Glomerular endothelial cell (primary cell): ENCODE measurements at regions not wholly inside any gene's neighbourhood (a gene's known extent, or its start where the extent isn't known, plus 50 kb on each side); places are given as distances from the start of the nearest gene placed in this dataset.

ENCODE experiments used
- DNase-seq: peaks from one replicate; pipeline ENCODE4 v3.0.0-alpha.2; 2011; ENCODE audit warnings: low read depth, low spot score; ENCODE audit errors: extremely low read depth

DNA sequence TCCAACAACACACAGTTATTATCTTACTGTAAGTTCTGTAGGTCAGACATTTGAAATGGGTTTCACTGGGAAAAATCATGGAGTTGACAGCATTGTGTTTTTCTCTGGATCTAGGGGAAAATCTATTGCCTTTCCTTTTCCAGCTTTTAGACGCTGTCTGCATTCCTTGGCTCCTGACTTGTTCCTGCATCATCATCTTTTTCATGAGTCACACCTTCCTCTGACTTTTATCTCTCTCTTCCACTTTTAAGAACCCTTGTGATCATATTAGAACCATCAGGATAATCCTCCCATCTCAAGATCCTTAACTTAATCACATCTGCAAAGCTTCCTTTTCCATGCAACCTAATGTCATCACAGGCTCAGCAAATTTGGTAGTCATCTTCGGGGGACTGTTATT, 1454.8 kb downstream of the RPA4 start:
- DNase-seq = no peak

DNA sequence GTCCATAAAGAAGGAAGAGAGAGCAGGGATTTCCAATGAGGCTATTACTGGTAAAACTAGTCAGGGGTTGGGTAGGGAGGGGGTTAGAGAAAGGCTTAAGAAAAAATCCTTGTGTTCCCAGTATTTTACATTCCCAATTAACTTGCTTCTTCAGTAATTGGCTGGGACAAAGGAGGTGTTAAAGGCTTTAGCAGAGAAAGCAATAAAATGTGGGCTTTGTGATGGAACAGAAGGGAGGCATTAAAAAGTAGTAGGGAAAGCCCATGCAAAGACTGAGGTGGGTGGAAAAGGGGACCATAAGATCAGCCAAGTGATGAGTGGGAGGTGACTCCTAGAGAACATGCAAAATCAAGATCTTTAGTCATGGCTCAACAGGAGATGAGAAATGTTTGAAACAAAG, 1467.2 kb downstream of the RPA4 start:
- DNase-seq = no peak

DNA sequence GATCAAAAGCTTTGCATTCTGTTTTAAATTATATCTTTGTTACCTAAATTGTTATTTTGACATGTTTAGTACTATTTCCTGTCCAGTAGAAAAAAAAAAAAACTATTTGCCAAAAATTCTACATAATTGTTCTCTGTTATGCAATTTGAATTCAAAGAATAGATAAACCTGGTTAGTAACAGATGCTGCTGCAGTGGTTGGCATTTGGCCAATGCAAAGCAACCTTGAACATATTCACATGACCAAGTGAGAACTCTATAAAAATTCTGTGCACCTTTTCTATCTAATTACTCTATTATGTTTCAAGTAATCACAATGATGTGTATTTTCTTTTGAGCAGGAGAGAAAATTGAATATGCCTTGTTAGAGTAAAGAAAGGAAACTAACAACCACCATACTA, 1473.4 kb downstream of the RPA4 start:
- no peak for DNase-seq

DNA sequence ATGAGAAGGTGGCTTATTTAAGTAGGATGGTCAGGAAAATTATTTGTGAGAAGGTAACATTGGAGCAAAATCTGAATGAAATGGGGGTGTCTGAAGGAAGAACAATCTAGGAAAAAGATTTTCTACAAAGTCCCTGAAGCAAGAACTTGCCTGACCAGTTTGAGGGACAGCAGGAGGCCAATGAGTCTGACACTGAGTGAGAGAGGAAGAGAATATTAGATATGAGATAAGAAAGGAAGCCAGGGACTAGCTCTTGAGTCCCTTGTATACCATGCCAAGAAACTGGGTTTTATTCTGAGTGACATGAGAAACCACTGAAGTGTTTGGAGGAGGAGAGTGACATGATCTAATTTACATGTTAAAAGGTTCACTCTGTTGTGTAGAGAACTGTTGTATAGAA, 1478.9 kb downstream of the RPA4 start:
- no peak for DNase-seq

DNA sequence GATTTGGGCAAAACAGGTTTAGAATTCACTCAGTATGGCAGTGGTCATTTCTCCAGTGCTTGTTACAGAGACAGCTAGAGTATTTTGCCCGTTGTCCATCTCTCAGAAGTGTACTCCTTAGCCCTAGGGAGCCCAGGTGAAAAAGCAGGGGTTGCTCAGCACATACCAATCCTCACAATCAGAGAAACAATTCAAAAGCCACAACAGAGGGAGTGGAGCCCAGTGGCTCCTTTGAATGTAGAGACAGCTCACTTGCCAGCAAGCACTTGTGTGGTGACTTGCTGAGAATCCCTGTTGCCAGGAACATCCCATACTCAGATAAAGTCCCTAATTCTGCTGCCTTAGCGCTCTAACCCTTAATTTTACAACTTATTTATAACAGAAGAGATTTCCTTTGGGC, 1488.3 kb downstream of the RPA4 start:
- no peak for DNase-seq

DNA sequence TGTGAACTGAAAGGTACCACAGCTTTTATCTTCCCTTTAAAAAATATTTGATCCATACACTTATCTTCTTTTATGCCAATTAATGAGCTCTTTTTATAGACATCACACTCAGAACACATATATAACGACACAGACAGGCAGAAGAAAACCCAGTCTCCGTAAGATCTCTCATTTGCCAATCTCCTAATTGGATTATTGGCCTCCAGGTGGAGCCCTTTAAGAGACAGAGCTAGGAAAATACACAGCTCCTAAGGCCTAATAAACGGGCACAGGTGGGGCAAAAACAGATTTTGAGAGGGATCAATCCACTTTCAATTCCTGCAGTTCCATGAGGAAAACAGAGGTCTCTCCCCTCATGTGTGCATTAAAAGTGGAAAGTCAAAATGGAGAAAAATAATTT, 1495.4 kb downstream of the RPA4 start:
- no peak for DNase-seq

DNA sequence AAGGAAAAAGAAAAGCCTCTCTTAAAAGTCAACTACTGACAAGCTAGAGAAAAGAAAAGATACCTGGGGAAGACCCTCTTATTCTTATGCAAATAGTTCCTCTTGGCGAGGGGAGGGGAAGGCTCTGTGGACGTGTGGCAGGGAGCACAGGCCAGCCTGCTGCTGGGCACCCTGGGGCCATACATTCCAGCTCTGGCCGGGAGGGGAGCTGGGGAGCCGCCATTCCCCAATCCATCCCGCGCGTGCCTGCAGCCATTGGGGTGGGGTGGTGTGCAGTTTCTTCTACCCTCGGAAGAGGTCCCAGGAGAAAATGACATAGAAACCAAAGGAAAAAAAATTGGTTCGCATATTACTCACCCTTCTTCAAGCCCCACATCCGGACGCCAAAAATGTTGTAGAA, 1496.4 kb downstream of the RPA4 start:
- DNase-seq = no peak

DNA sequence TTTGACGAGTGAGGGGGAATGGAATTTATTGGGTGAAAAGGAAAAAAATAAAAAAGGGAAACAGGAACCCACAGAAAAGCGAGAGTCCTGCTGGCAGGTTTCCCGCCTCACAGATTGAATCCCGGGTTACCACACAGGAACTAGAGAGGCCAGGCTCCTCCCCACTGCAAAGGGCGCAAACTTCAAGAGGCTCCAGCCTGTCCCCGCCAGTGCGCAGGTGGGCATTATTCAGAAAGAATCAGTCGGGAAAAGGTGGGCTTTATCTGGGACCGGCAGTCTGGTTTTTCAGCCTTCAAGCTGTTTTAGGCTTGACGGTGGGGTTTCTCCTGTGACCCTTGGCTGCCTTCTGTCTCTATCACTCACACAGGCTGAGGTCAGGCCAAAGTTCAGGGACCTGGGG, 1496.8 kb downstream of the RPA4 start:
- DNase-seq = no peak

DNA sequence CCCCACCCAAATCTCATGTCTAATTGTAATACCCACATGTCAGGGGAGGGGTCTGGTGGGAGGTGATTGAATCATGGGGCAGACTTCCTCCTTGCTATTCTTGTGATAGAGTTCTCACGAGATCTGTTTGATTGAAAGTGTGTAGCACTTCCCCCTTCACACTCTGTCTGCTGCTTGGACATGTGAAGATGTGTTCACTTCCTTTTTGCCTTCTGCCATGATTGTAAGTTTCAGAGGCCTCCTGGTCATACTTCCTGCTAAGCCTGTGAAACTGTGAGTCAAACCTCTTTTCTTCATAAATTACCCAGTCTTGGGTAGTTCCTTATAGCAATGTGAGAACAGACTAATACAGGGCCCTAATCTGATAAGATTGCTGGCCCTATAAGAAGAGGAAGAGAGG, 1514.8 kb downstream of the RPA4 start:
- no peak for DNase-seq

DNA sequence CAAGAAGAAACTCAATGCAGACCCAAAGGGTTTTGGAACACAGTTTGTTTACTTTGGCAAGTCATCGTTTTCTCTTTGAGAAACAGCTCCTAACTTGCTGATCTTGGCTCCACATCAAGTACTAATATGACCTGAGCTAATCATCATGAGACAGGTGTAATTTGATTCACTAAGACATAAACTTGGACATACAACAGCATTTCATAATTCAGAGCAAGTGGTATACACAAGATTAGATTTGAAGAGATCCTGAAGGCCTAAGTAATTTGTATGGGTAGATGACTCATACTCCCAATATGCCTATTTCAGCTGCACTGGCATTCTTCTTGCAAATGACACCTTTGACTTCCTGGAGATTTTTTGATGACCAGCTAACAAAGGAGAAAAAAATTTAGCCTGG, 1521.7 kb downstream of the RPA4 start:
- no peak for DNase-seq

DNA sequence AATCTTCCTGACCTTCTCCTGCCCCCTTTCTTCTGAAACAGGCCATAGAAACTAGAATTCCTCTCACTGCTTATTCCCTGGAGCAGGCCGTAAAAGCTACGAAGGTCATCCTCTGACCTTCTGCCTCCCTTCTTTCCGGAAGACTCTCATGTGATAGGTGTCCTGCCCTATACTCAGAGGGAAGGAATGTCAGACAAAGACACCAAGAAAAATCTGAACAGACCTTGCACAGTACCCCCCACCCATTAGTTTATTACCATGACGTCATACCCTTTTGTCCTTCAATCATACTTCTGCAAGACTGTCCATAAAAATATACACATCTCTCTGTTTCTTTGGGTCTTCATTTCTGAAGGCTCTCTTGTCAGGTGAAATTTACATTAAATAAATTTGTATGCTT, 1523.9 kb downstream of the RPA4 start:
- no peak for DNase-seq

DNA sequence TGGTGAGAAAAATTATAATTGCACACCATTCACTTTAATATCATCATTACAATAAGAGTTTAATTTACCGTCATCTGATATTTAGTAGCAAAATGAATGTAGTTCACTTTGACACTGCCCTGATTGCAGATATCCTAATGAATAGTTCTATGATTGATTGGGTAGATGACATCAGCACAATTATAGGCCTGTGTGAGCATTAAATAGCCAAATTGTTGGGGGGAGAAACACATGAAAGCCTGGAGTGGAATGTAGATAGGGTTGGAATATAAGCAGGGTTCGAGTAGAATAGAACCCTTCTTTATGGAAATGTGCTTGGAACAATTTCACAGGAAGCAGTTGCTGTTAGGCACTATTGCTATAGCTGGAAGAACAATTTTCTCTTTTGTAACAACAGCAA, 1526.2 kb downstream of the RPA4 start:
- no peak for DNase-seq

DNA sequence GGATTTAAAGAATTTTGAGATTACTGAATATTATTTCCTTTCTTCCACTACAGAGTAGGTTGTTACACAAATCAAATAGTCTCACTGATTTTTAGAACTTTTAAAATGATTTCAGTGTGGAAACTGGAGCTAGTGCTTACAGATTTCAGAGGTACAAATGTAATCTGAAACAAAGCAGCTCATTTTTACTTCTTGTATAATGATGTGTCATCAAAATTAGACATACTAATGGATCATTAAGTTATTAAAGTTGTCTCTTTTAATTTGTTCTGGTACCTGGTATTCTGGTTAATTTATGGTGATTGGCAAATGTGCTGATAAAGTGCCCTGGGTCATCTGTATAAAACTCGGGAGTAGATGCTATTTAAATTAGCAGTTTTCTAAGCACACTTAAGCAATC, 1528.3 kb downstream of the RPA4 start:
- no peak for DNase-seq

DNA sequence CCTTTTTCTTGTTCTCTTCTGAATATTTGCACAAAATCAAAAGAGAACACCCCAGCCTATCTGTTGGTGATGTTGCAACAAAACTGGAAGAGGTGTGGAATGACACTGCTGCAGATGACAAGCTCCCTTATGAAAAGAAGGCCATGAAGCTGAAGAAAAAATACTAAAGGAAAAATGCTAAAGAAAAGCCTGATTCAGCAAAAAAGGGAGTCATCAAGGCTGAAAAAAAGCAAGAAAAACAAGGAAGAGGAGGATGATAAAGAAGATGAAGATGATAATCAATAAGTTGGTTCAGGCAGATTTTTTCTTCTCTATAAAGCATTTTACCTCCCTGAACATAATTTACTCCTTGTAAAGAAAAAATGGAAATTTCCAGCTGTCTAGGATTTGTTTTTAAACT, 1538.8 kb downstream of the RPA4 start:
- no peak for DNase-seq

DNA sequence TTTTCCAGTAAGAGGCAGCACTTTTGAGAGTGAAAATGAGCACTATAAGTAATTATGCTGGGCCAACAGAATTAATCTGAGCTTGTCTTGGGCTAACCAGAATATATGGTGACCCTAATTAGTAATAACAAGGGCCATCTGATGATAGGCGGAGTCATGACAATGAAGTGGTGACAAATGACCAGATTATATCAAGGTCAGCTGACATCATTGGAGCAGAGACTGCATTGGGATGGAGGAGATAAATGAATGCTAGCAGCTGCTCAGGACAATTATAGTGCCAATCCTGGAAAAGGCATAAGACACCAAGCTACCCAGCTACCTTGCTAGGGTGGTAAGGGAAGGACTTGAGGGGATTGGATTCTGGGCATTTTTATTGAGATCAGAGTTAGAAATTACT, 1548.7 kb downstream of the RPA4 start:
- no peak for DNase-seq

DNA sequence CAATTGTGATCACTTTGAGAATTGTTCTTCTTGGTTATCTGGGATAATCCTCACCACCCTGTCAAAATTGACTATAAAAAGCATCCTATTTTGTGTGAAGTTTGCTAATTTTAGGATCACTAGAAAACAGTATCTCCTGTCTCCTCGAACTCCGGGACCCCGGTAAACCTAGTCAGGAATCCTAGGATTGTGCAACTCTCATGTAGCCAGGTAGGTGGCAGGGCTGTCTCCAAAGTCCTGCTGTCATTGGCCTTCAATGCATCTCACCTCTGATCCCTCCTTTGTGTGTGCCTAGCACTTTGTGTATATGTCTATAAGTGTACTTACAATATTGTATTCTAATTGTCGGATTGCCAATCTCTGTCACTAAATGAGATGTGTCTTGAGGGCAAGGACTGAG, 1564.8 kb downstream of the RPA4 start:
- no peak for DNase-seq

DNA sequence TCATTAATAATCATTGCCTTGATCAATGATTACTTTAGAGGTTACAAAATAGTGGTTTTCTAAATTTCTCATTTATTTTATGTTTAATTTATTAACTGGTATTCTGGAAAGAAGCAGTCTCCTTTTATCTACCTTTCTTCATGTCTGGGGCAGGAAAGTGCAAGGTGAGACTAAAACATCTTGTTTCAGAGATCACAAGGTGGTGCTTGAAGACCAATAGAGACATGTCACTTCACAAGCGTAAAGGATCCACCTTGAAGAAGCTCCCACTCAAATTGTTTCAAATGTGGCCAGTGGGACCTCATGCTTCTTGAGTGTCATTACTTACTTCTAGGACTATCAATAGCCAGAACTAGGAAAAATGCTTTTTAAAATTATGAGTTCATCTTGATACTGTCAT, 1568.7 kb downstream of the RPA4 start:
- no peak for DNase-seq

DNA sequence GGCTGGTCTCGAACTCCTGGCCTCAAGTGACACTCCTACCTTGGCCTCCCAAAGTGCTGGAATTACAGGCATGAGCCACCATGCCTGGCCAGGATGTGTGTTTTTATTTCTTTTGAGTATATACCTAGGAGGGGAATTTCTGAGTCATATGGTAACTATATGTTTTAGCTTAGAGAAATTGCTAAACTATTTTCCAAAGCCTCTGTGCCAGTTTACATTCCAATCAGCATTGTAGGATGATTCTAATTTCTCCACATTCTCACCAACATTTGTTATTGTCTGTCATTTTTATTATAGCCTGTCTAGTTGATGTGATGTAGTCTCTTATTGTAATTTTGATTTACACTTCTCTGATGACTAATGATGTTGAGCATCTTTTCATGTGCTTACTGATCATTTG, 1576.0 kb downstream of the RPA4 start:
- no peak for DNase-seq

DNA sequence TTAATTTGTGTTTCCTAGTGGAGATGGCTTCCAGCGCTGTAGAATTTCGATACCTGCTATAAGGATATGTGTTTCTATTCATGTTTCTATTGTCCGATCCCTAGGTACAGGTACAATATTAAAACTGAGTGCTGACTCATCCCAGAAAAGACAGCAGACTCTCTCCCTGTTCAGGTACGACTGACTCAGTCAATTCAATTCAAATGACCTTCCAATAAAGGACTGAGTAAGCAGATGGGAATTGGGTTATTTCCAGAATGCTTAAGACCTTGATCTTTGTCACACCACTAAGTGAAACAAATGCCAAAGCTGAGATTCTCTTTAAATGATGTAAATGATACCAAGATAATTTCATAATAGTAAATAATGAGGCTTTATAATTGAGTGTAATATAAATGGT, 1596.9 kb downstream of the RPA4 start:
- no peak for DNase-seq

DNA sequence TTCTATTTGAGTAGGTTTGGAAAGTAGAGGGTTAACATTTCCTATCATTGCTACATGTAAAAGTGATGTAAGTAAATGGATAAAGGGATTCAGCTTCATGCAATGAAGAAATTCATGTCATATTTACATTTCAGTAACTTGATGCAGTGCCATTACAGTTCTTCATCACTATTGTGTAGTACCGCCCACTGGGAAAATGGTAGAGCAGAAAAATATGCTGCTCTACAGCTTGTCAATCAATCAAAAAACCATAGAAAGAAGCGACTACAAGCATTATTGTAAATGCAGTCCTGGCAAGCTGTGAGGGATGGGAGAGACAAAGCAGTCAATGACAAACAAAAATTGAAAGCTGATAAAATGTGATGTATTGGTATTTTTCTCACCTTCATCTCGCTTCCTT, 1597.9 kb downstream of the RPA4 start:
- no peak for DNase-seq

DNA sequence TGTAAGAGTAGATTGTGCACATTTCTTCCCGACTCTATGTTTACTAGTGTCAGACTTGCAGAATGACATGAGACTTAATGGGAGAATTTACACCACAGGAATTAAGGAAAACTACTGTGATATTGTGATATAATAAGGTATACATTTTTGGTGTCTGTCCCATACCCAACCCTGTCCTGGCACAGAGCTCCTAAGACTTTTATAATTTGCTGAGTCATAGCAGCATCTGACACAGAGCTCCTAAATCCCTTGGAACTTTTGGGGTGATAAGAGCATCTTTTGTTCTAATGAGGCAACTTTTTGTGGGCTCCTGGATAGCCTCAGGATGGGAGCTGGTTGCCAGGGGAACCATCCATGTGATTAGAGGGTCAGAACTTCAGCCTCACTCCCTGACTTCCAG, 1607.0 kb downstream of the RPA4 start:
- DNase-seq = no peak

DNA sequence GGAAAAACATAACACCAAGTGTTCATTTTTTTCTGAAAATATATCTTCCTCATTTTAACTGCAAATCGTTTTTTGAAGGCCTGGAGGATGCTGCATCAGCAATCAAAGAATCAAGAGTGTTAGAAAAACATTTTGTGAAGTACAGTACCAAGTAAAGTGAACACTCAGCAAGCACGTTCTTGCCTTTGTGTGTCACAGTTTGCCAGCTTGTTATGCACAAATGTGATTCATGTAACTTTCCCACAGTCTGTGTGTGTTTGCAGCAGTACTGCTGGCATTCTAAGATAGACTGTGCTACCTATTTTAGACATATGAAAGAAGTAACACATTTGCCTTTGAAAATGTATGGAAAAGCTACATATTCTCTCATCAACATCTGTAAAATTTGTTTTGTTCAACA, 1617.7 kb downstream of the RPA4 start:
- DNase-seq = no peak

DNA sequence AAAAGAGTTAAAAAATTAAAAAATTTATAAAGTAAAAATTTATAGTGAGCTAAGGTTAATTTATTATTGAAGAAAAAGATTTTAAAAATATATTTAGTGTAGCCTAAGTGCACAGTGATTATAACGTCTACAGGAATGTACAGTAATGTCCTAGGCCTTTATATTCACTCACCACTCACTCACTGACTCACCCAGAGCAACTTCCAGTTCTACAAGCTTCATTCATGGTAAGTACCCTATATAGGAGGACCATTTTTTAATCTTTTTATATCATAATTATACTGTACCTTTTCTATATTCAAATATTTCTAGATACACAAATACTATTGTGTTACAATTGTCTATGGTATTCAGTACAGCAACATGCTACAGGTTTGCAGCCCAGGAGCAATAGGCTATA, 1623.2 kb downstream of the RPA4 start:
- no peak for DNase-seq

DNA sequence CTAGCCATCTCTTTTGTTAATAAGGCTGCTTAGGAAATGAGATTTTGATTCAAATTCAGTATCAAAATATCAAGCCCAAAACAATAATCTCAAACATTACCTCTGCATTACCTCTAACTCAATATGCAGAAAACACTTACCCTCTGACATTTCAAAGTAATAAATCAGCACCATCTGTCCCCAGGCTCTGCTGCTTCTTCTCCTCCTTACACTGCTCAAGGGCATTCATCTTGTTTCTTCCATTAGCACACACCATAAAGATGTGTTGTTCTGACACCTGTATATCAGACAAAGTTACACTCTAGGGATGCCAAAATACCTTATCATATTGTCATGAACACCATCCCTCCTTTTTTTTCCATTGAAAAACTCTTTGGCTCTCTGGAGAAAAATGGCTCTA, 1630.3 kb downstream of the RPA4 start:
- no peak for DNase-seq
